Right ventricle myocardium superior (tissue), 1 donor: ENCODE measurements at regions not wholly inside any gene's neighbourhood (a gene's known extent, or its start where the extent isn't known, plus 50 kb on each side); places are given as distances from the start of the nearest gene placed in this dataset.
"Not testable (repeated sequence)": the region's sequence is repeated elsewhere in the genome, so short reads cannot be mapped to it uniquely, and the experiment has no call there.

Source experiments
- ATAC-seq: fragments of 200-7000 bp; cut with Tn5 transposase; one replicate; pipeline ENCODE4 v1.9.1; 2020; ENCODE audit warnings: mild to moderate bottlenecking; ENCODE audit not compliant: poor library complexity
- DNase-seq: peaks from one replicate; pipeline ENCODE4 v3.0.0-alpha.2; 2020
- intact Hi-C: fragments of 100-400 bp; cut with DNase I; formaldehyde crosslinking; loops from one replicate; pipeline ENCODE4 v1.11.2; 2022
- donor health status: DM: no; HTN: yes; CAD: no; lungs with severe emphysema.

GRCh38 chr11:37364246-37364839 is 766.3 kb upstream of the RAG2 start:
- DNase-seq = no peak

DNA sequence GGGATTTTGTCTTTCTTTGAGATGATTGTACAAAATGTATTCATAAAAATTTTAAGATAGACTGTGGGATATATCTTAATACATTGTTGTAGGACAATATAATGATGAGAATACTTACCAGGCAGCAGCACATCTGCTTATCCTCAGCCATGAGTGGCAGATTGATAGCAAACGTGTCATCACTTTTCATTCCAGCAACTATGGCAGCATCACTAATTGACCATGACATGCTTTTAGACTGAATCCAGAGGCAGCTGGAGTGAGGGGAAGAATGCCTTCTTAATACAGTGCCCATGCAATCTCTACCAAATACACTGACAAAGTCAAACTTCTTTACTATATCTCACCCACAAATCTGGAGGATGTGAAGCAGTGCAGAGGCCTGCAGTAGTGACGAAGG is 755.2 kb upstream of the RAG2 start:
- intact Hi-C loops = no loop called here
- DNase-seq = no peak
- ATAC-seq = no peak

More at GRCh38 chr11:37364246-37364839, 766.3 kb upstream of the RAG2 start:
- intact Hi-C loops = no loop called here
- ATAC-seq = no peak

- DNase-seq = no peak
- no peak for ATAC-seq
- intact Hi-C loops = no loop called here
Measured at GRCh38 chr11:37352485-37352884, 754.4 kb upstream of the RAG2 start.

DNA sequence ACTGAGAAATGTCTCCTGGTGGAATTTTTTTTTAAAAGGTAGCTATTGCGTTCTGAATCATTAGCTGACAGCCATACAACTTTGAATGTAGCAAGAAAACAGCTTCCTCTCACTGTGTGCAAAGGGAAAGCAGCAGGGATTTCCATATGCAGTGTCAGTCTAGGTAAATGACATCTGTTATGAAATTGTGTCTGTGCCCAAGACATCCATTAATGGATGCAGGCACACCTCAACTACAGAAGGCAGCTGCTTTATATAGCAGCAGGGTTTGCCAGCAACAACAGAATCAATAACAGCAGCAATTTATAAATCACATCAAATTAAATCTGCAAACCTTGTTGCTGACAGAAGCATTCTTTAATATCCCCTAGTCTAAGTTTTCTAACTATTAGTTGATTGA is 745.3 kb upstream of the RAG2 start:
- DNase-seq = no peak
- intact Hi-C loops = no loop called here
- no peak for ATAC-seq

DNA sequence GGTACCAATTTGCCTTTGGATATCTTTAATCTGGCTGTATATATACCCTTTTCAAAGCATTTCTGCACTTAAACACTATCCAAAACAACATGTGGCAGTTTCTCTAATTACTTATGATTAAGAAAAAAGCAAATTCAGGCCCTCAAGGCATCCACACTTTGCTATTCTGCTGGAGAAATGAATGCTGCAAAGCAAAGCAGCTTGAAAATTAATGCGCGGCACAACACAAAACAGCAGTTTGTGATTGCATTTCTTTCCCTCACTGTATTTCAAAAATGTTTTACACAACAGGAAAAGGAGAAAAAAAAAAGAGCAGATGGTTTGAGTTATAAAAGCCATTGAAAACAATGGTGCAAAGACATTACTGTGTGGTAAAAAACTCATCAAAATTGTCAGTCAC is 738.4 kb upstream of the RAG2 start:
- no peak for ATAC-seq
- DNase-seq = no peak
- intact Hi-C loops = no loop called here

- no peak for ATAC-seq
- no peak for DNase-seq
- intact Hi-C loops = no loop called here
Measured at GRCh38 chr11:37333345-37333744, 735.3 kb upstream of the RAG2 start.

DNA sequence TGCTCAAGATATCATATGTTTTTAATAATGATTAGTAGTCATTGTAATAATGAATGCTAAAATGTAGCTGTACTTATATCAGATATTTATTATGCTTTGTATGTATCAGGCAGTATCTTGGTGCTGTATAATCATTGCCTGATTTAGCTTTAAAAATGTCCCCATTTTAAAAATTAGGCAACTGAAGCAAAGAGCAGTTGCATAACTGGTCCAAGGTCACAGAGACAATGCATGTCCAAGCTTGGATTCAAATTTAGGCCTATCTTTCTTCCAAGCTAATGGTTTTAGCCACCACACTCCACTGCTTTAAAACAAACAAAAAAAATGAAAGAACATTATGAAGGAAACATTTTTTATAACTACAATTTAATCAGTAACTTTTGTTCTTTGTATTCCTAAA is 725.8 kb upstream of the RAG2 start:
- intact Hi-C loops = no loop called here
- DNase-seq (no peak), ATAC-seq (no peak)

DNA sequence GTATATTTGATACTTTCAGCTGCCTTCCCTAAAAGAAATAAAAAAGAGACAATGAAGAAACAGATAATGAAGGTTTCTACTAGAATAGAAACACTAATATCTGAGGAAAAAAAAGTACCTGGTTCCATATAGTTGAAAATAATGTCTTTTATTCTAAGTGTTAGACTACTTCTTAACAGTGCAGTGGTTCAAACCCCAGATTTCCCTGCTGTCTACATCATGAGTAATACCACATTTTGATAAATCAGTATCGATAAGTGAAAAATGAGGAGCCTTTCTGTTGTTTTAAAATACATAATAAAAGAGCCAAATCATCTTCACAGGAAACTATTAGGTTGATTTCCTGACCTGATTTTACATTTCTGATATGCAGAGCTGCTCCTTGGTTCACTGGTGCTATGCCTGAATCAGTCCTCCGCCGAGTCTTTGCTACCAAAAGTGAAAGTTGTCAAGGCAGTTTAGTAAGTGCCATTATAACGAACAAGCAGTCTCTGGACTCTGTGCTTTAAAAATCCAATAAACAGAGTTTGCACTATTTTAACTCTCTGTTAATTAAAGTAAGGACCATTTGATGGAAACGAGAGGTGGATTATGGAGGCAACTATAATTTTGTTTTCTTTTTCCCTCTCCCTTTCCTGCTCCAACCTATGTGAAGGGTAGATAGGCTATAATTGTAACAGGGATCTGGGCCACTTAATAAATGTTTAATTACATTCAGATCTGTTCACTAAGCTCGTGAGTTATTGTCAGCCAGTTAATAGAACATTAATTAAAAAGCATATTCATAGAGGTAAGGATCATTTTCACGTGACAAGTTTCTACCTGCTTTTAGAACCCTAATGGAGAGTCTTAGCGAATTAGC is 724.5 kb upstream of the RAG2 start:
- ATAC-seq = no peak
- intact Hi-C loops = no loop called here
- no peak for DNase-seq

DNA sequence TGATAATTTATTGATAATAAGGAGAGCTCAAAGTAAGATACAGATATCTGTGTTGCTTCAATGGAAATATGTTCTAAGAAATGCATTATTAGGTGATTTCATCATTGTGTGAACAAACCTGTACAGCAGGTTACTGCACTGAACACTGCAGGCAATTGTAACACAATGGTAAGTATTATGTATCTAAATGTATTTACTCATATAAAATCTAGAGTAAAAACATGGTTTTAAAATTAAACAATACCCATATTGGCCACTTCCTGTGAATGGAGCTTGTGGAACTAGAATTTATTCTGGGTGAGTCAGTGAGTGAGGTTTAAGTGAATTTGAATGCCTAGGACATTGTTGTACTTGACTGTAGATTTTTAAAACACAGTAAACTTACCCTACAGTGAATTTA is 722.9 kb upstream of the RAG2 start:
- DNase-seq (no peak), ATAC-seq (no peak)
- intact Hi-C loops = no loop called here

- ATAC-seq = no peak
- intact Hi-C loops = no loop called here
- DNase-seq = no peak
Measured at GRCh38 chr11:37317803-37318202, 719.8 kb upstream of the RAG2 start.

GRCh38 chr11:37313266-37313665 is 715.2 kb upstream of the RAG2 start:
- intact Hi-C loops = no loop called here
- ATAC-seq (no peak), DNase-seq (no peak)

GRCh38 chr11:37306563-37306962 is 708.5 kb upstream of the RAG2 start:
- DNase-seq (no peak), ATAC-seq (no peak)
- intact Hi-C loops = no loop called here

DNA sequence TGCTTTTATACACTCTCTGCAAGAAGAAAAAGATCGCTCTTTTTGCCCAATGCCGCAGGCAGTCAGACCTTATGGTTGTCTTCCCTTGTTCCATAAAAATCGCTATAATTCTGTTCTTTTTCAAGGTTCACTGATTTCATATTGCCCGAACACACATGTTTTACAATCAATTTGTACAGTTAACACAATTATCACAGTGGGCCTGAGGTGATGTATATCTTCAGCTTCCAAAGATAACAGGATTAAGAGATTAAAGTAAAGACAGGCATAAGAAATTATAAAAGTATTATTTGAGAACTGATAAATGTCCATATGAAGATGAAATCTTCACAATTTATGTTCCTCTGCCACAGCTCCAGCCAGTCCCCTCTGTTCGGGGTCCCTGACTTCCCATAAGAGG is 703.4 kb upstream of the RAG2 start:
- intact Hi-C loops, DNase-seq, ATAC-seq: not testable (repeated sequence)

GRCh38 chr11:37298173-37298572 is 700.1 kb upstream of the RAG2 start:
- ATAC-seq = no peak
- intact Hi-C loops = no loop called here
- no peak for DNase-seq

GRCh38 chr11:37286890-37287289 is 688.9 kb upstream of the RAG2 start:
- ATAC-seq = no peak
- no peak for DNase-seq
- intact Hi-C loops = no loop called here

GRCh38 chr11:37282367-37282766 is 684.3 kb upstream of the RAG2 start:
- ATAC-seq = no peak
- intact Hi-C loops = no loop called here
- DNase-seq = no peak

DNA sequence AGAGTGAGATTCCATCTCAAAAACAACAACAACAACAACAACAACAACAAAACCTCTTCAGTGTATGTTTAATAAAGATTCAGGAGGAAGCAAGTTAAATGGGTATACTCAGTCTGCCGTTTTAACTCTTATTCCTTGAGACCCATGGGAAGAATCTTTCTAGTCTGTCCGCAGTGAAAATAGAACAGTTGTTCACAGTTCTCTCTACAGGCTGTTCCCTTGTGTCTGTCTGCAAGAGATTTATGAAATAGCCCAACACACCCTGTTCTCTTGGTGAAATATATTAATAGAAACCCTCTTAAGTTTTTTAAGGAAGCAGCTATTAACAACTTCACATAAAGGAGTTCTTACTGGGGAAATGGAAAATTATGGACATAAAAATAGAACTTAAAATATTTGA is 682.2 kb upstream of the RAG2 start:
- intact Hi-C loops = no loop called here
- ATAC-seq (peak; percentile 79), DNase-seq (no peak)

DNA sequence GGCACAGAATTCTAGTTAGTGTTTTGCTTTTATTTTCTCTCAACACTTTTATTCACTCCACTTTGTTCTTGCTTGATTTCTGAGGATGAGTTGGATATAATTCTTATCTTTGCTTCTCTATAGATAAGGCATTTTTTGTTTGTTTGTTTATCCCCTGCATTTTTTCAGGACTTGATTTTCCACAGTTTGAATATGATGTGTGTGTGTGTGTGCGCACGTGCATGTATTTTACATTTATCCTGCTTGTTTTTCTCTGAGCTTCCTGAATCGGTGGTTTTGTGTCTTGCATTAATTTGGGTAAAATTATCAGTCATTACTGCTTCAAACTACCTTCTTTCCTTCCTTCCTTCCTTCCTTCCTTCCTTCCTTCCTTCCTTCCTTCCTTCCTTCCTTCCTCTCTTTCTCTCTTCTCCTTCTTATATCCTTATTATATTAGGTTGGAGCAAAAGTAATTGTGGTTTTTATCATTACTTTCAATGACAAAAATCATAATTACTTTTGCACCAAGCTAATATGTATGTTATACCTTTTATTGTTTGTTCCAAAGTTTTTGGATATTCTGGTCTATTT is 679.9 kb upstream of the RAG2 start:
- intact Hi-C loops = no loop called here
- DNase-seq (no peak), ATAC-seq (no peak)

DNA sequence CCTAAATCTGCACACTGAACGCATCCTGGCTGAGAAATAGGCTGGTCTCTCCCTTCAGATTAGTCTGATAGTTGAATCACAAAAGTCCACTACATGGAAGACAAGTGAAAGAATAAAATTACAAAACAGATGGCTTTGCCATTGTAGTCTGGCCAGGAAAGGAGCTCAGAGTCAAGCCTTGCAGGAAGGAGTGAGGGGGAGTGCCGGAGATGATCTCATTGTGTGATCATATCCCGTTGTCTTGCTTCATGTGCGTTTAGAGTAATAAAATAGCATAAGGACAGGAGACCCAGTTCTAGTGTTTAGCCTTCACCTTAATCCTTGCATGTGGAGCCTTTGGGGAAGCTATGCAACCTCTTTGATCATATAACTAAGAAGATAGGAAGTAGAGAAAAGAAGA is 666.7 kb upstream of the RAG2 start:
- DNase-seq = no peak
- intact Hi-C loops = no loop called here
- no peak for ATAC-seq

- DNase-seq = no peak
- intact Hi-C loops = no loop called here
- no peak for ATAC-seq
Measured at GRCh38 chr11:37264060-37264459, 666.0 kb upstream of the RAG2 start.
